Mesendoderm (in vitro differentiated cells): ENCODE measurements at regions not wholly inside any gene's neighbourhood (a gene's known extent, or its start where the extent isn't known, plus 50 kb on each side); places are given as distances from the start of the nearest gene placed in this dataset.
A peak's percentile ranks its signal among the peaks of the same experiment; 100 is the strongest.

Experiments
- DNase-seq: peaks from one replicate; pipeline ENCODE4 v3.0.0; 2013
- H2AK5ac ChIP-seq: 2 replicates; pipeline ENCODE4 v1.6.1; 2013; ENCODE audit warnings: low read length, inconsistent platforms
- H2BK120ac ChIP-seq: 2 replicates; pipeline ENCODE4 v1.6.1; 2013; ENCODE audit warnings: low read depth, mild to moderate bottlenecking, low read length, moderate library complexity, mixed read lengths
- H2BK15ac ChIP-seq: replicated peaks from 2 replicates; pipeline ENCODE4 v1.6.1; 2013; ENCODE audit warnings: low read depth, mild to moderate bottlenecking, moderate library complexity
- H2BK5ac ChIP-seq: 2 replicates; pipeline ENCODE4 v1.6.1; 2013; ENCODE audit warnings: low read length, inconsistent platforms
- H3K18ac ChIP-seq: 2 replicates; pipeline ENCODE4 v1.6.1; 2013; ENCODE audit warnings: mild to moderate bottlenecking, low read length, mixed read lengths
- H3K23ac ChIP-seq: one replicate; pipeline ENCODE4 v1.6.1; 2013; ENCODE audit warnings: low read length
- H3K27ac ChIP-seq: 2 replicates; pipeline ENCODE4 v1.5.1; 2013; ENCODE audit warnings: low read depth, mild to moderate bottlenecking, inconsistent platforms, low read length, moderate library complexity
- H3K27me3 ChIP-seq: 2 replicates; pipeline ENCODE4 v1.6.1; 2013; ENCODE audit warnings: low read length, control low read depth, mild to moderate bottlenecking, inconsistent platforms; ENCODE audit not compliant: insufficient read depth, poor library complexity
- H3K36me3 ChIP-seq: 2 replicates; pipeline ENCODE4 v1.6.1; 2013; ENCODE audit warnings: low read length, inconsistent platforms; ENCODE audit not compliant: control insufficient read depth, insufficient read depth
- H3K4ac ChIP-seq: one replicate; pipeline ENCODE4 v1.6.1; 2013; ENCODE audit warnings: low read depth, mild to moderate bottlenecking, low read length, moderate library complexity
- H3K4me1 ChIP-seq: 2 replicates; pipeline ENCODE4 v1.6.1; 2013; ENCODE audit warnings: low read depth, low read length, inconsistent platforms; ENCODE audit not compliant: control insufficient read depth
- H3K4me2 ChIP-seq: 2 replicates; pipeline ENCODE4 v1.6.1; 2013; ENCODE audit warnings: low read length
- H3K4me3 ChIP-seq: 2 replicates; pipeline ENCODE4 v1.5.1; 2013; ENCODE audit warnings: mild to moderate bottlenecking, low read length
- H3K56ac ChIP-seq: one replicate; pipeline ENCODE4 v1.6.1; 2013; ENCODE audit warnings: low read length
- H3K79me1 ChIP-seq: 2 replicates; pipeline ENCODE4 v1.6.1; 2013; ENCODE audit warnings: low read length, inconsistent platforms
- H3K79me2 ChIP-seq: 2 replicates; pipeline ENCODE4 v1.6.1; 2013; ENCODE audit warnings: mild to moderate bottlenecking, low read length; ENCODE audit not compliant: control insufficient read depth, insufficient read depth
- H3K9ac ChIP-seq: 2 replicates; pipeline ENCODE4 v1.6.1; 2013; ENCODE audit warnings: low read length, inconsistent platforms
- H4K5ac ChIP-seq: one replicate; pipeline ENCODE4 v1.6.1; 2013; ENCODE audit warnings: low read length
- H4K8ac ChIP-seq: one replicate; pipeline ENCODE4 v1.6.1; 2013; ENCODE audit warnings: low read depth, mild to moderate bottlenecking, control low read depth, low read length, moderate library complexity
- WGBS: extraction: QIAGEN DNeasy Blood & Tissue Kit; methylation state at CpG from one replicate; pipeline ENCODE4 v1.1.7; 2013; ENCODE audit warnings: low lambda C conversion rate, missing lambda C conversion rate; ENCODE audit not compliant: insufficient coverage; ENCODE audit errors: extremely low coverage; 5-methylcytosine and 5-hydroxymethylcytosine counted together

DNA sequence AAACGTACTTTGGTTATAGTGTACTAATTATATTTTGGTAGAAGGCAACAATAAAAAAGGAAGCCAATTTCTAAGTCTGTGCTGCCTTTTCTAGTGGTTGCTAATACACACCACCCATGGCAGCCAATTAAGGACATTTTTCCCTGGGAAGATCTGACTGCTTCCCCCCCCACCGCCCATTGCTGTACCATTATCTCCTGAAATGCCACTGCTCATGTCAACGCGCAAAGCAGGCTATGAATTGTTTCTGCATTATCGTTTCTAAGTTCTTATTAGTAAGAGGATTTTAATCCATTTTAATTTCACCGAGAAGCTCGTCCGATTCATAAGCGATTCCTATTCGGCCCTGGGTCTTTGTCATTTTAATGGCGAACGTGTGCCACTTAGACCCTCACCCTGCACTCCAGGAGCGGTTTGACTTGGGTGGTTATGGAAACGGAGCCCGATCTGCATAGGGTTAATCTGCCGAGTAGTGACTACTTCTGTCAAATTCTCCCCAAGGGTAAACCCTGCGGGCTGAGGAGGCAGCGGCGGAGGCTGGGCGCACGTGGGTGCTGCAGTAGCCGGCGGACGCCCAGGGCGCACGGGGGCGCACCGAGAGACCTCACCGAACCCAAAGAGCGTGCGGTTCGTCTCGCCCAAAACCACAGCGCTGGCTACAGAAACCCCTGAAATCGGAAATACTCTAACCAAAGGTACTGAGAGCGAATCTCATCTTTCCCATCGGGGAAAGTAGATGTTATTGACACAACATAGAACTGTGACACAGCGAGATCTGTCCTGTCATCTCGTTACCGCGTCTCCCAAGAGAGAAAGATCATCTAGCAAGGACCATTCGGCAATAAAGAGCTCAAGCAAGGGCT lies 55.8 kb upstream of the SHC3 start:
- Histone ChIP-seq H3K4me3 (no peak overlapping the region), H3K79me2 (no peaks in the 10 kb centered on the region), H3K79me1 (no peaks in the 10 kb centered on the region), H3K27me3 (no peaks in the 10 kb centered on the region), H3K36me3 (no peaks in the 10 kb centered on the region), H3K4ac (no peak overlapping the region), H3K27ac (no peak overlapping the region), H2BK15ac (no peak overlapping the region), H2BK120ac (no peak overlapping the region), H2AK5ac (no peak overlapping the region), H3K9ac (no peak overlapping the region), H3K23ac (no peak overlapping the region), H3K4me2 (peak overlapping the region; percentile 7), H2BK5ac (no peak overlapping the region), H3K56ac (peak overlapping the region; percentile 31), H4K8ac (no peak overlapping the region), H3K18ac (no peak overlapping the region), H3K4me1 (no peaks in the 10 kb centered on the region), H4K5ac (no peak overlapping the region)
- WGBS, result no CpG with 5 or more reads among the region's 42 CpGs
- no peak for DNase-seq

DNA sequence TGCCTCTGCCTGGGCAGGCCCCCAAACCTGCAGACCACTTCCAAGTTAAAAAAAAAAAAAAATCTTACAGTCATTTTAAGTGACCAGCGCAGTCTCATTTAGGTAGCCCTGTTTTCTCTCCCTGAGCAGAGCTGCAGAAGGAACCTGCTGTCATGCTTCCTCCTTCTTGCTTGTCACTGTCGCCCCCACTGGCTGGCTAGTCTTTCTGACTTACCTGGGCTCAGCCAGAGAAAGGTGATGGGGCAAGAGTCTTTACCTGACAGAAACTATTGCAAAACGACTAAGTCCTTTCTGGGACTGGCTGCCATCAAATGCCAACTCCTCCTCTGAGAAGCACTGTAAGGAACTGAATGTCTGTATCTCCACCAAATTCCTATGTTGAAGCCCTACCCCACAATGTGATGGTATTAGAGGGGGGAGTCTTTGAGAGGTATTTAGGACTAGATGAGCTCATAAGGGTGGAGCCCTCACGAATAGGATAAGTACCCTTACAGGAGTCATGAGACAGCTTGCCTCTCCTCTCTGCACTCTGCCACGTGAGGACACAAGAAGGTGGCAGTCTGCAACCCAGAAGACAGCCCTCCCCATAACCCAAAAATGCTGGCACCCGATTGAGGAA lies 58.4 kb upstream of the SHC3 start:
- WGBS, result no CpG with 5 or more reads among the region's 6 CpGs
- H4K5ac ChIP-seq, result no peak overlapping the region
- H3K4me2 ChIP-seq, result no peak overlapping the region
- no peaks in the 10 kb centered on the region for H3K79me2 ChIP-seq
- no peak overlapping the region for H3K4ac ChIP-seq
- H4K8ac ChIP-seq, result no peak overlapping the region
- H3K56ac ChIP-seq, result no peak overlapping the region
- H3K9ac ChIP-seq, result no peak overlapping the region
- H3K23ac ChIP-seq, result no peak overlapping the region
- H2BK5ac ChIP-seq, result no peak overlapping the region
- no peak overlapping the region for H2BK120ac ChIP-seq
- H3K4me3 ChIP-seq, result no peak overlapping the region
- H3K4me1 ChIP-seq, result no peaks in the 10 kb centered on the region
- H3K27ac ChIP-seq, result no peak overlapping the region
- no peak overlapping the region for H2AK5ac ChIP-seq
- H3K79me1 ChIP-seq, result no peaks in the 10 kb centered on the region
- H3K18ac ChIP-seq, result no peak overlapping the region
- peak; percentile 55 for DNase-seq
- H3K27me3 ChIP-seq, result no peaks in the 10 kb centered on the region
- H3K36me3 ChIP-seq, result no peaks in the 10 kb centered on the region
- H2BK15ac ChIP-seq, result no peak overlapping the region

DNA sequence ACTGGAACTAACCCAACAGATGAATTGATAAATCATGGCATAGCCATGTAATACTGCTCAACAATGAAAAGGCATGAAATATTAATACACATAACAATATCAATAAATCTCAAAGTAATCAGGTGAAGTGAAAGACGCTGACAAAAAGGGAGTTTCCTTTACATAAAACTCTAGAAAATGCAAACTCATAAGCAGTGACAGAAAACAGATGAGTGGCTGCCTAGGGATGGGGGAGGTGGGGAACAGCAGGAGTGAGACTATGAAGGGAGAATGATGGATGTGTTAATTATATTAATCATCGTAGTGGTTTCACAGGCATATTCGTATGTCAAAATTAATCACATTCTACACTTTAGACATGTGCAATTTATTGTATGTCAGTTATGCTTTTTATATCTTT lies 59.8 kb upstream of the SHC3 start:
- Histone ChIP-seq H3K4me1 (no peaks in the 10 kb centered on the region), H2BK5ac (no peak overlapping the region), H3K9ac (no peak overlapping the region), H4K8ac (no peak overlapping the region), H3K36me3 (no peaks in the 10 kb centered on the region), H3K27me3 (no peaks in the 10 kb centered on the region), H3K23ac (no peak overlapping the region), H2BK120ac (no peak overlapping the region), H3K56ac (no peak overlapping the region), H3K79me2 (no peaks in the 10 kb centered on the region), H2BK15ac (no peak overlapping the region), H3K79me1 (no peaks in the 10 kb centered on the region), H4K5ac (no peak overlapping the region), H2AK5ac (no peak overlapping the region), H3K4ac (no peak overlapping the region), H3K18ac (no peak overlapping the region), H3K4me3 (no peak overlapping the region), H3K4me2 (no peak overlapping the region), H3K27ac (no peak overlapping the region)
- DNase-seq, result no peak
- WGBS, result no CpG with 5 or more reads among the region's 3 CpGs

DNA sequence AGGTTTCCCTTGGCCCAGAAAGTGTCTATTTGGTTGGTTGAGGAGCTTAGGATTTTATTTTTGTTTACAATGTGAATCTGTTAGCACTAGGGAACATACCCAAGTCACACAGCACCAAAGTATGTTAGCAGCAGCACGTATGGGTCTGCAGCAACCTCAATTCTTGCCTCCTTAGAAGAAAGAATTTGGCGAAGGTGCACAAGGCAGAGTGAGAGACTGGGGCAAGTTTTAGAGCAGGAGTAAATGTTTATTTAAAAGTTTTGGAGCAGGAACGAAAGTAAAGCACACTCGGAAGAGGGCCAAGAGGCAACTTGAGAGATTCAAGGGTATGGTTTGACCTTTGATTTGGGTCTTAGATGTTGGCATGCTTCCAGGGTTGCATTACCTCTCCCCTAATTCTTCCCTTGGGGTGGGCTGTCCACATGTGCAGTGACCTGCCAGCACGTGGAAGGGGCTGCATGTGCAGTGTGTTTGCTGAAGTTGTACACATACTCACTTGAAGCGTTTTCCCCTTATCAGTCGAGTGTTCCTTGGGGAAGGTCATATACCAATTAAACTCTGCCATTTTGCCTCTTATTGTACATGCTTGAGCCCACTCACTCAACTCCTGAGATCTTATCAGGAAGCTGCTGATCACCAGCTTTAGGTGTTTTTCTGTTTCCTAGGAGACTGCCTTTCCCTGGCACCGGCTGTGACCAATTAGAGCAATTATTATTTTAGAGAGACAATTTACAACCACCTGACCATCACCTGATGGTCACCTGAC lies 64.9 kb upstream of the SHC3 start:
- no CpG with 5 or more reads among the region's 8 CpGs for WGBS
- no peak overlapping the region for H3K23ac ChIP-seq
- H4K8ac ChIP-seq, result no peak overlapping the region
- H3K4ac ChIP-seq, result no peak overlapping the region
- no peaks in the 10 kb centered on the region for H3K4me1 ChIP-seq
- H3K9ac ChIP-seq, result no peak overlapping the region
- no peak overlapping the region for H3K56ac ChIP-seq
- no peak overlapping the region for H2BK15ac ChIP-seq
- no peaks in the 10 kb centered on the region for H3K27me3 ChIP-seq
- no peak overlapping the region for H2AK5ac ChIP-seq
- no peak for DNase-seq
- H3K79me1 ChIP-seq, result no peaks in the 10 kb centered on the region
- H2BK120ac ChIP-seq, result no peak overlapping the region
- H3K4me3 ChIP-seq, result no peak overlapping the region
- no peak overlapping the region for H3K18ac ChIP-seq
- no peak overlapping the region for H4K5ac ChIP-seq
- H2BK5ac ChIP-seq, result no peak overlapping the region
- H3K36me3 ChIP-seq, result no peaks in the 10 kb centered on the region
- H3K79me2 ChIP-seq, result no peaks in the 10 kb centered on the region
- no peak overlapping the region for H3K27ac ChIP-seq
- no peak overlapping the region for H3K4me2 ChIP-seq

DNA sequence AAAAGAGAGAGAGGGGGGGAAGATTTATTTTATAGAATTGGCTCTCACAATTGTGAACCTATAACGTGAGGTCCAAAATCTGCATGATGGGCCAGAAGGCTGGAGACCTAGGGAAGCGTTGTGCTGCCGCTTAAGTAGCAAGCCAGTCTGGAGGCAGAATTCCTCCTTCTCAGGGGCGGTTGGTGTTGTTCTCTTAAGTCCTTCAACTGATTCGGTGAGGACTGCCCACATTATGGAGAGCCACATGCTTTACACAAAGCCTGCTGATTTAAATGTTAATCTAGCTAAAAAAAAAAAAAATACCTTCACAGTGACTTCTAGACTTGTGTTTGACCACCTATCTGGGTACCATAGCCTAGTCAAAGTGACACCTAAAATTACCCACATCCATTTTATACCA lies 64.2 kb upstream of the CKS2 start:
- Histone ChIP-seq H3K4me2 (no peak overlapping the region), H3K4me1 (no peaks in the 10 kb centered on the region), H3K36me3 (no peaks in the 10 kb centered on the region), H3K4me3 (no peak overlapping the region), H3K18ac (no peak overlapping the region), H2AK5ac (no peak overlapping the region), H4K5ac (no peak overlapping the region), H3K9ac (no peak overlapping the region), H2BK15ac (no peak overlapping the region), H4K8ac (no peak overlapping the region), H3K23ac (no peak overlapping the region), H3K4ac (no peak overlapping the region), H3K79me1 (no peaks in the 10 kb centered on the region), H3K56ac (no peak overlapping the region), H3K79me2 (no peaks in the 10 kb centered on the region), H3K27me3 (no peaks in the 10 kb centered on the region), H3K27ac (no peak overlapping the region), H2BK120ac (no peak overlapping the region), H2BK5ac (no peak overlapping the region)
- no CpG with 5 or more reads among the region's 5 CpGs for WGBS
- DNase-seq, result no peak
